ENCODE measurements at regions not wholly inside any gene's neighbourhood (a gene's known extent, or its start where the extent isn't known, plus 50 kb on each side); places are given as distances from the start of the nearest gene placed in this dataset.

- no peak for TF ChIP-seq TCF12 (IDR thresholded peaks at IDR 0.05; ENCODE audit: low read depth)
- TF ChIP-seq MAX (IDR thresholded peaks at IDR 0.05): no peak
- no peak for TF ChIP-seq TEAD4 (IDR thresholded peaks at IDR 0.05)
- no peak for TF ChIP-seq USF1 (IDR thresholded peaks at IDR 0.05)
These were observed 152.4 kb upstream of the ZC3H12C start for GRCh38 chr11:109940816-109941215.

- TF ChIP-seq FOXM1 (IDR thresholded peaks at IDR 0.05; ENCODE audit: borderline replicate concordance, low read depth): no peak
- TF ChIP-seq ZBTB7A (IDR thresholded peaks at IDR 0.05; ENCODE audit: low read depth): no peak
- no peak for TF ChIP-seq NFIC (IDR thresholded peaks at IDR 0.05)
- no peak for TF ChIP-seq EP300 (IDR thresholded peaks at IDR 0.05; ENCODE audit: borderline replicate concordance)
- TF ChIP-seq EGR1 (IDR thresholded peaks at IDR 0.05): no peak
- TF ChIP-seq CREB1 (IDR thresholded peaks at IDR 0.05; ENCODE audit: low read depth): no peak
- no peak for TF ChIP-seq USF1 (IDR thresholded peaks at IDR 0.05)
- no peak for TF ChIP-seq CEBPB (IDR thresholded peaks at IDR 0.05)
- no peak for TF ChIP-seq TEAD4 (IDR thresholded peaks at IDR 0.05)
- TF ChIP-seq REST (IDR thresholded peaks at IDR 0.05; ENCODE audit: low read depth): no peak
- no peak for TF ChIP-seq RAD21 (IDR thresholded peaks at IDR 0.05; ENCODE audit: low read depth)
- TF ChIP-seq YY1 (IDR thresholded peaks at IDR 0.05; ENCODE audit: low read depth): no peak
- no peak for TF ChIP-seq MAX (IDR thresholded peaks at IDR 0.05)
- no peak for TF ChIP-seq TCF12 (IDR thresholded peaks at IDR 0.05; ENCODE audit: low read depth)
- no peak for TF ChIP-seq TAF1 (IDR thresholded peaks at IDR 0.05; ENCODE audit: low read depth)
These were observed 147.4 kb upstream of the ZC3H12C start for GRCh38 chr11:109945626-109946321.

- TF ChIP-seq USF1 (IDR thresholded peaks at IDR 0.05): no peak
- no peak for TF ChIP-seq REST (IDR thresholded peaks at IDR 0.05; ENCODE audit: low read depth)
- TF ChIP-seq YY1 (IDR thresholded peaks at IDR 0.05; ENCODE audit: low read depth): no peak
- no peak for TF ChIP-seq TCF12 (IDR thresholded peaks at IDR 0.05; ENCODE audit: low read depth)
- TF ChIP-seq TAF1 (IDR thresholded peaks at IDR 0.05; ENCODE audit: low read depth): no peak
- peak; percentile 73 for TF ChIP-seq CREB1 (IDR thresholded peaks at IDR 0.05; ENCODE audit: low read depth)
- TF ChIP-seq NFIC (IDR thresholded peaks at IDR 0.05): no peak
- peak; percentile 90 for TF ChIP-seq RAD21 (IDR thresholded peaks at IDR 0.05; ENCODE audit: low read depth)
- no peak for TF ChIP-seq CEBPB (IDR thresholded peaks at IDR 0.05)
- peak; percentile 82 for TF ChIP-seq TEAD4 (IDR thresholded peaks at IDR 0.05)
- TF ChIP-seq MAX (IDR thresholded peaks at IDR 0.05): no peak
- TF ChIP-seq ZBTB7A (IDR thresholded peaks at IDR 0.05; ENCODE audit: low read depth): no peak
These were observed 146.8 kb upstream of the ZC3H12C start for GRCh38 chr11:109946322-109946846.

- TF ChIP-seq REST (IDR thresholded peaks at IDR 0.05; ENCODE audit: low read depth): no peak
- no peak for TF ChIP-seq NFIC (IDR thresholded peaks at IDR 0.05)
- no peak for TF ChIP-seq YY1 (IDR thresholded peaks at IDR 0.05; ENCODE audit: low read depth)
- no peak for TF ChIP-seq EP300 (IDR thresholded peaks at IDR 0.05; ENCODE audit: borderline replicate concordance)
- no peak for TF ChIP-seq ZBTB7A (IDR thresholded peaks at IDR 0.05; ENCODE audit: low read depth)
- no peak for TF ChIP-seq USF1 (IDR thresholded peaks at IDR 0.05)
- no peak for TF ChIP-seq RAD21 (IDR thresholded peaks at IDR 0.05; ENCODE audit: low read depth)
- no peak for TF ChIP-seq TEAD4 (IDR thresholded peaks at IDR 0.05)
- no peak for TF ChIP-seq TAF1 (IDR thresholded peaks at IDR 0.05; ENCODE audit: low read depth)
- TF ChIP-seq TCF12 (IDR thresholded peaks at IDR 0.05; ENCODE audit: low read depth): no peak
- TF ChIP-seq MAX (IDR thresholded peaks at IDR 0.05): no peak
- TF ChIP-seq CREB1 (IDR thresholded peaks at IDR 0.05; ENCODE audit: low read depth): no peak
- no peak for TF ChIP-seq CEBPB (IDR thresholded peaks at IDR 0.05)
- no peak for TF ChIP-seq EGR1 (IDR thresholded peaks at IDR 0.05)
- no peak for TF ChIP-seq FOXM1 (IDR thresholded peaks at IDR 0.05; ENCODE audit: borderline replicate concordance, low read depth)
These were observed 138.7 kb upstream of the ZC3H12C start for GRCh38 chr11:109954534-109954933.

All from Ishikawa (cell line).